ENCODE measurements at regions not wholly inside any gene's neighbourhood (a gene's known extent, or its start where the extent isn't known, plus 50 kb on each side); places are given as distances from the start of the nearest gene placed in this dataset.

GRCh38 chr17:33687831-33688230 lies 394.7 kb upstream of the ASIC2 start:
- TF ChIP-seq CTCF (conservative IDR thresholded peaks at IDR 0.05; ENCODE audit: low read depth, low read length), result no peak
- TF ChIP-seq EZH2 (IDR thresholded peaks at IDR 0.05; ENCODE audit: borderline replicate concordance, low read depth, low read length, poor library complexity, severe bottlenecking), result no peak
